MCF 10A (cell line): ENCODE measurements at regions not wholly inside any gene's neighbourhood (a gene's known extent, or its start where the extent isn't known, plus 50 kb on each side); places are given as distances from the start of the nearest gene placed in this dataset.
"Not testable (repeated sequence)": the region's sequence is repeated elsewhere in the genome, so short reads cannot be mapped to it uniquely, and the experiment has no call there.

Source experiments
- BruUV-seq: library from RNA; stranded (reverse); fragments of 400-500 nt; replicated peaks from 2 replicates; lab custom pipeline; 2021; lab: Mats Ljungman, UMichigan
- CTCF ChIA-PET: fragments of 300-600 bp; sonication (Branson Sonifier 250); formaldehyde crosslinking; extraction: SDS; loops from one replicate; lab custom pipeline; 2021; ENCODE audit warnings: antibody characterized with exemption, inconsistent platforms; lab: Yijun Ruan, JAX
- POLR2A ChIA-PET: fragments of 300-600, 350-650 bp; sonication (Branson Sonifier 250); formaldehyde crosslinking; extraction: SDS; loops from one replicate; lab custom pipeline; 2020; ENCODE audit warnings: antibody characterized with exemption, inconsistent platforms; lab: Yijun Ruan, JAX
- DNase-seq: peaks from one replicate; pipeline ENCODE4 v3.0.0-alpha.2; 2018; ENCODE audit not compliant: unreplicated experiment
- H3K27ac Mint-ChIP-seq: one replicate; pipeline ENCODE4 v1.8.0; 2022; ENCODE audit warnings: mild to moderate bottlenecking, low read depth, mixed read lengths; ENCODE audit not compliant: unreplicated experiment
- H3K27me3 Mint-ChIP-seq: one replicate; pipeline ENCODE4 v1.8.0; 2022; ENCODE audit warnings: mixed read lengths; ENCODE audit not compliant: insufficient read depth, unreplicated experiment
- H3K36me3 Mint-ChIP-seq: one replicate; pipeline ENCODE4 v1.8.0; 2022; ENCODE audit warnings: mild to moderate bottlenecking, moderate library complexity, mixed read lengths; ENCODE audit not compliant: insufficient read depth, unreplicated experiment
- H3K4me1 Mint-ChIP-seq: one replicate; pipeline ENCODE4 v1.8.0; 2022; ENCODE audit warnings: mixed read lengths; ENCODE audit not compliant: insufficient read depth, unreplicated experiment
- H3K4me3 Mint-ChIP-seq: one replicate; pipeline ENCODE4 v1.8.0; 2022; ENCODE audit warnings: mild to moderate bottlenecking, moderate library complexity, mixed read lengths; ENCODE audit not compliant: unreplicated experiment
- H3K9me3 Mint-ChIP-seq: one replicate; pipeline ENCODE4 v1.8.0; 2022; ENCODE audit warnings: mixed read lengths; ENCODE audit not compliant: unreplicated experiment
- intact Hi-C: fragments of 100-400 bp; cut with micrococcal nuclease; formaldehyde crosslinking; loops from 2 replicates; pipeline ENCODE4 v1.14.1; 2022
- TF ChIP-seq, protein P1 (sequence below): fragments of 200-600 bp; IDR thresholded peaks from one replicate; pipeline ENCODE4 v1.8.0; 2022; ENCODE audit warnings: antibody characterized with exemption, mild to moderate bottlenecking; ENCODE audit not compliant: unreplicated experiment

DNA sequence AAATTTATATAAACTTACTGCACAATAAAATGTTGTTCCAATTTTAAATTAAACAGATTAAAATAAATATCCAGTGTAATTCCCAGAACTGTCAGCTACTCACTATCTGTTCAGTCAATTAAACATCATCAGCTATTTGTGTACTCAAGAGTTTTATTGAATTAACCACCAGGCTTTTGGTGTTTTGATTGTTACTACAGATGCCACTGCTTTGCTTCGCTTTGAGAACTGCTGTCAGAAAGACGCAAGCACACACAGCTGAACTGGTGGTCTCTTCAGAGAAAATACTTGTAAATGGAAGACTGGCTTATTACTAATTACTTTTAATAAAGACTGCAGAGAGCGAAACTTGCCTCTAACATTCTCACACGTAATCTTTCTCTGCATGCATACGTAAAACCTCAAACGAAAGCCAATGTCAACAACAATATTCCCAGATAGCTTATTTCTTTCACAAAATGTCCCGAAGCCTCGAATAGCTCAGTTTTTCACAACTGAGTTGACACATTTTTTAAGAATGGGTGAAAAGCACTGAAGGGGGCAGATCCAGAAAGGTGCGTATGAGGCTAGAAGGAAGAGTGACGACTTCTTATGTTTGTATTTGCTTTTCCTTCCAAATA, 259.6 kb upstream of the RPS23 start:
- ChIA-PET CTCF (interaction anchor here (0.9 kb wide), 1 partner anchor 185 kb away, joined by 3 read pairs; no protein-coding TSS in a partner anchor), POLR2A (no interaction called here)
- H3K9me3 Mint-ChIP-seq = peaks cover under 1% of the 10 kb centered on the region
- no peak overlapping the region for H3K27ac Mint-ChIP-seq
- H3K36me3 Mint-ChIP-seq = no peaks in the 10 kb centered on the region
- H3K27me3 Mint-ChIP-seq = no peaks in the 10 kb centered on the region
- TF ChIP-seq, protein P1, sequence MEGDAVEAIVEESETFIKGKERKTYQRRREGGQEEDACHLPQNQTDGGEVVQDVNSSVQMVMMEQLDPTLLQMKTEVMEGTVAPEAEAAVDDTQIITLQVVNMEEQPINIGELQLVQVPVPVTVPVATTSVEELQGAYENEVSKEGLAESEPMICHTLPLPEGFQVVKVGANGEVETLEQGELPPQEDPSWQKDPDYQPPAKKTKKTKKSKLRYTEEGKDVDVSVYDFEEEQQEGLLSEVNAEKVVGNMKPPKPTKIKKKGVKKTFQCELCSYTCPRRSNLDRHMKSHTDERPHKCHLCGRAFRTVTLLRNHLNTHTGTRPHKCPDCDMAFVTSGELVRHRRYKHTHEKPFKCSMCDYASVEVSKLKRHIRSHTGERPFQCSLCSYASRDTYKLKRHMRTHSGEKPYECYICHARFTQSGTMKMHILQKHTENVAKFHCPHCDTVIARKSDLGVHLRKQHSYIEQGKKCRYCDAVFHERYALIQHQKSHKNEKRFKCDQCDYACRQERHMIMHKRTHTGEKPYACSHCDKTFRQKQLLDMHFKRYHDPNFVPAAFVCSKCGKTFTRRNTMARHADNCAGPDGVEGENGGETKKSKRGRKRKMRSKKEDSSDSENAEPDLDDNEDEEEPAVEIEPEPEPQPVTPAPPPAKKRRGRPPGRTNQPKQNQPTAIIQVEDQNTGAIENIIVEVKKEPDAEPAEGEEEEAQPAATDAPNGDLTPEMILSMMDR = no peak
- DNase-seq = no peak
- H3K4me3 Mint-ChIP-seq = no peak overlapping the region
- no TSS peak for BruUV-seq
- H3K4me1 Mint-ChIP-seq = no peaks in the 10 kb centered on the region
- intact Hi-C loops = no loop called here

DNA sequence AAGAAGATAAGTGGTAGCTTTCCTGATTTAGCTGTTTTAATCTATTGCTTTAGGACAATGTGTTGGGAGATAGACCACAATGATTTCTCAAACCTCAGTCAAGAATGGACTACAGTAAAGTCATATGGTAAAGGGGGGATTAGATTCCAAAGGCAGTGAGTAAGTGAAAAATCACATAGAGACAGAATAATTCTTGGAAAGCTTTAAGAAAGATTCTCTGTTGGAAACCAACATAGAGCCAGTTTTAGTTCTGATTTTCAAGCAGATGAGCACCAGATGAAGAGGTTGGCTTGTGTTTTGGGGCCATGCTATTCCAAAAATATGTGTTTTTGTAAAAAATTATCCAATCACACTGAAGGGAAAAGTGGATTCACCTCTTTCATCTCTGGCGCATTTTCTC, 256.8 kb upstream of the RPS23 start:
- Mint-ChIP-seq H3K27ac (no peak overlapping the region), H3K27me3 (no peaks in the 10 kb centered on the region), H3K9me3 (peaks cover 19% of the 10 kb centered on the region), H3K4me1 (no peaks in the 10 kb centered on the region), H3K36me3 (no peaks in the 10 kb centered on the region), H3K4me3 (no peak overlapping the region)
- no TSS peak for BruUV-seq
- intact Hi-C loops = no loop called here
- DNase-seq = no peak
- CTCF ChIA-PET = no interaction called here
- POLR2A ChIA-PET = no interaction called here
- TF ChIP-seq, protein P1 = no peak

DNA sequence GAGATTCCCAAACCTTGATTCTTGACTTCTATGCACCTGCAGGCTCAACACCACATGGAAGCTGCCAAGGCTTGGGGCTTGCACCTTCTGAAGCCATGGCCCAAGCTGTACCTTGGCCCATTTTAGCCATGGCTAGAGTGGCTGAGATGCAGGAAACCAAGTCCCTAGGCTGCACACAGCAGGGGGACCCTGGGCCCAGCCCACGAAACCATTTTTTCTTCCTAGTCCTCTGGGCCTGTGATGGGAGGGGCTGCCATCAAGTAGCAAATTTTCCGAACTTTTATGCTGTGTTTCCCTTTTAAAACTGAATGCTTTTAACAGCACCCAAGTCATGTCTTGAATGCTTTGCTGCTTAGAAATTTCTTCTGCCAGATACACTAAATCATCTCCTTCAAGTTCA, 253.9 kb upstream of the RPS23 start:
- CTCF ChIA-PET, BruUV-seq, H3K27ac Mint-ChIP-seq, H3K27me3 Mint-ChIP-seq, H3K4me3 Mint-ChIP-seq, H3K36me3 Mint-ChIP-seq, DNase-seq, POLR2A ChIA-PET, intact Hi-C loops, H3K4me1 Mint-ChIP-seq: not testable (repeated sequence)
- H3K9me3 Mint-ChIP-seq = peaks cover 19% of the 10 kb centered on the region

DNA sequence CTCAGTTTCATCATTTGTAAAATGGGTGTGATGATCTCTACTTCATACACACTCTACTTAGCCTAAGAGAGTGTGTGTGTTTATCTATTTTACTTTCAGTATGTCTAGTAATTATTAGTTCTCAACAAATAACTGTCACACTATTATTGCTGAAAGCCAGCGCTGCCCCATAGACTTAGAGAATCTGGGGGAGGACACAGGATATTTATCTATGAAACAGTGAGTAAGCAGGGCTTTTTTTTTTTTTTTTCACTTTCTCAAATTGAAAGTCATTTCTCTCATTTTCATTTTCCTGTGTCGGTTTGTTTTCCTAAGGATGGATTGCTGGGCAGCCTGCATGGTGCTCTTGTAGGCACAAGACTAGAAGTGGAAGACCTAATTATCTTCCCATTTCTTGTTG, 248.4 kb upstream of the RPS23 start:
- Mint-ChIP-seq H3K4me3 (no peak overlapping the region), H3K27me3 (no peaks in the 10 kb centered on the region), H3K4me1 (no peaks in the 10 kb centered on the region), H3K27ac (no peak overlapping the region), H3K9me3 (peaks cover 10% of the 10 kb centered on the region), H3K36me3 (no peaks in the 10 kb centered on the region)
- no peak for DNase-seq
- no TSS peak for BruUV-seq
- POLR2A ChIA-PET = no interaction called here
- TF ChIP-seq, protein P1 = no peak
- CTCF ChIA-PET = no interaction called here
- intact Hi-C loops = no loop called here

DNA sequence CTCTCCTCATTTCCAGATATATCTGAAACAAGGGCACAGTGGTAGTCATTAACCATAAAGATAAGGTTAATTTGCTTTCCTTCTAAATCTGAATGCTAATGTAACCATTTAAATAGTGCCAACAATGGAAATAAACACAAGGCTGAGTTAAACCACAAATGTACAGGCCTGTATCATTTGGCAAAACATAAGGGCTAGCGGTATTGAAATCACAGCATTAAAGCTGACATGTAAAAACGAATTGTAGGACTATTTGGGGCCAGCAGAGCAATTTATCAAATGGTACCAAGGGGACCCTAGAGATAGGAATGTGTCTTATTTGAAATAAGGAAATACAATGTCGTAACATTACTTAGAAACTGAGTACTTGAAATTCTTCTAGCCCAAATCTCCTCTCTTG, 247.5 kb upstream of the RPS23 start:
- H3K4me3 Mint-ChIP-seq = no peak overlapping the region
- TF ChIP-seq, protein P1 = no peak
- ChIA-PET CTCF (no interaction called here), POLR2A (interaction anchor here (0.8 kb wide), 1 partner anchor 40 kb away, joined by 4 read pairs; no protein-coding TSS in a partner anchor)
- peaks cover 1% of the 10 kb centered on the region for H3K9me3 Mint-ChIP-seq
- no peak for DNase-seq
- BruUV-seq = no TSS peak
- no peak overlapping the region for H3K27ac Mint-ChIP-seq
- intact Hi-C loops = no loop called here
- H3K27me3 Mint-ChIP-seq = no peaks in the 10 kb centered on the region
- no peaks in the 10 kb centered on the region for H3K36me3 Mint-ChIP-seq
- no peaks in the 10 kb centered on the region for H3K4me1 Mint-ChIP-seq
